ENCODE measurements at regions not wholly inside any gene's neighbourhood (a gene's known extent, or its start where the extent isn't known, plus 50 kb on each side); places are given as distances from the start of the nearest gene placed in this dataset.

DNA sequence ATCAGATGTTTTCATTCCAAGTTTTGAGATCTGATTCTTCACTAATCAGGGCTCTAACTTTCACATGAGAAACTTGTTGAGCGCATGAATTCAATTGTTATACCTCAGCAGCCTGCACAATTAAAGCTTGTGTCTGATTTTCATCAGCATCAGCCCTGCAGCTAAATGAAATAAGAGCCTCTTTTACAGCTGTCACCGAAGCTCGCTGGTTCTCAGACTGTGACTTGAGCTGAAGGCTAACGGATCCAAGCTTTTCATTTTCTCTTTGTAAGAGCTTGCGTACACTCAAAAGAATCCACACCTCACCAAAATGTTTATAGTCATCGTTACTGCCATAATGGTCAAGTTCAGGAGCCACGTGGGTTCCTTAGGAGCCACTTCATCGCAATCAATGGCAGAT is 65.5 kb upstream of the BEGAIN start:
- no peak overlapping the region for H3K9ac ChIP-seq (ENCODE audit: low read length)
- no peaks in the 10 kb centered on the region for H3K9me2 ChIP-seq (ENCODE audit: low read depth, low read length)
- H3K4me3 ChIP-seq (ENCODE audit: low read depth, low read length, poor library complexity, severe bottlenecking) = no peak overlapping the region
- H2AFZ ChIP-seq (ENCODE audit: low read length) = no peak overlapping the region
- peaks cover 11% of the 10 kb centered on the region for H3K4me1 ChIP-seq (ENCODE audit: insufficient read depth, low read length, severe bottlenecking)
- no peak overlapping the region for H3K27ac ChIP-seq (ENCODE audit: low read depth, low read length, poor library complexity, severe bottlenecking)
- no peak for TF ChIP-seq EZH2 (IDR thresholded peaks at IDR 0.05; ENCODE audit: borderline replicate concordance, low read length)
- TF ChIP-seq, protein P1, sequence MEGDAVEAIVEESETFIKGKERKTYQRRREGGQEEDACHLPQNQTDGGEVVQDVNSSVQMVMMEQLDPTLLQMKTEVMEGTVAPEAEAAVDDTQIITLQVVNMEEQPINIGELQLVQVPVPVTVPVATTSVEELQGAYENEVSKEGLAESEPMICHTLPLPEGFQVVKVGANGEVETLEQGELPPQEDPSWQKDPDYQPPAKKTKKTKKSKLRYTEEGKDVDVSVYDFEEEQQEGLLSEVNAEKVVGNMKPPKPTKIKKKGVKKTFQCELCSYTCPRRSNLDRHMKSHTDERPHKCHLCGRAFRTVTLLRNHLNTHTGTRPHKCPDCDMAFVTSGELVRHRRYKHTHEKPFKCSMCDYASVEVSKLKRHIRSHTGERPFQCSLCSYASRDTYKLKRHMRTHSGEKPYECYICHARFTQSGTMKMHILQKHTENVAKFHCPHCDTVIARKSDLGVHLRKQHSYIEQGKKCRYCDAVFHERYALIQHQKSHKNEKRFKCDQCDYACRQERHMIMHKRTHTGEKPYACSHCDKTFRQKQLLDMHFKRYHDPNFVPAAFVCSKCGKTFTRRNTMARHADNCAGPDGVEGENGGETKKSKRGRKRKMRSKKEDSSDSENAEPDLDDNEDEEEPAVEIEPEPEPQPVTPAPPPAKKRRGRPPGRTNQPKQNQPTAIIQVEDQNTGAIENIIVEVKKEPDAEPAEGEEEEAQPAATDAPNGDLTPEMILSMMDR (IDR thresholded peaks at IDR 0.05; ENCODE audit: low read length) = no peak
- H3K4me2 ChIP-seq (ENCODE audit: low read length) = no peak overlapping the region
- H4K20me1 ChIP-seq (ENCODE audit: insufficient read depth, low read length) = no peaks in the 10 kb centered on the region
- no peaks in the 10 kb centered on the region for H3K36me3 ChIP-seq (ENCODE audit: insufficient read depth, low read length)
- no peaks in the 10 kb centered on the region for H3F3A ChIP-seq (ENCODE audit: insufficient read depth, low read length)
- no peaks in the 10 kb centered on the region for H3K27me3 ChIP-seq (ENCODE audit: insufficient read depth, low read length)
- H3K79me2 ChIP-seq (ENCODE audit: insufficient read depth, low read length) = no peaks in the 10 kb centered on the region
- H3K9me3 ChIP-seq (ENCODE audit: low read length) = no peaks in the 10 kb centered on the region

DNA sequence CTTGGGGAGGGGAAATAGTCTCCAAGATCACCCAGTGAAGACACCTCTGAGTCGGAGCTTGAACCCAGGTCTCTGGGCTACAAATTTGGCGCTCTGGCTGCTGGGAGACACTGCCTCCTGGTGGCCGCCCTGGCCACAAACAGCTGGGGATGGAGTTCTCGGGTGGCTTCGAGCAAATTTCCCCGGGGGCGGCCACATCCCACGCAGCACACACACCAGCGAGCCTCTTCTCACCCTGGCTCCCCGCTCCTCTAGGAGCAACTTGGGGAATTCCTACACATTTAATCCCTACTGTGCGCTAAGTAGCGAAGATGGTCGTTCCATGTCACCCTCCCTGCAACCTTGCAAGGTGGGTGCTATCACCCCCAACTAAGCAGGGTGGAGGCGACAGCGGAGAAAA is 66.2 kb upstream of the BEGAIN start:
- Histone ChIP-seq H3K27me3 (ENCODE audit: insufficient read depth, low read length) (no peaks in the 10 kb centered on the region), H3K9me2 (ENCODE audit: low read depth, low read length) (no peaks in the 10 kb centered on the region), H4K20me1 (ENCODE audit: insufficient read depth, low read length) (no peaks in the 10 kb centered on the region), H3K27ac (ENCODE audit: low read depth, low read length, poor library complexity, severe bottlenecking) (no peak overlapping the region), H3K4me2 (ENCODE audit: low read length) (no peak overlapping the region), H3K4me1 (ENCODE audit: insufficient read depth, low read length, severe bottlenecking) (peaks cover 11% of the 10 kb centered on the region), H3K9me3 (ENCODE audit: low read length) (no peaks in the 10 kb centered on the region), H3K9ac (ENCODE audit: low read length) (no peak overlapping the region), H3K4me3 (ENCODE audit: low read depth, low read length, poor library complexity, severe bottlenecking) (no peak overlapping the region), H2AFZ (ENCODE audit: low read length) (no peak overlapping the region), H3K36me3 (ENCODE audit: insufficient read depth, low read length) (no peaks in the 10 kb centered on the region), H3K79me2 (ENCODE audit: insufficient read depth, low read length) (no peaks in the 10 kb centered on the region), H3F3A (ENCODE audit: insufficient read depth, low read length) (no peaks in the 10 kb centered on the region)
- no peak for TF ChIP-seq EZH2 (IDR thresholded peaks at IDR 0.05; ENCODE audit: borderline replicate concordance, low read length)
- TF ChIP-seq, protein P1 (IDR thresholded peaks at IDR 0.05; ENCODE audit: low read length) = peak; percentile 82

DNA sequence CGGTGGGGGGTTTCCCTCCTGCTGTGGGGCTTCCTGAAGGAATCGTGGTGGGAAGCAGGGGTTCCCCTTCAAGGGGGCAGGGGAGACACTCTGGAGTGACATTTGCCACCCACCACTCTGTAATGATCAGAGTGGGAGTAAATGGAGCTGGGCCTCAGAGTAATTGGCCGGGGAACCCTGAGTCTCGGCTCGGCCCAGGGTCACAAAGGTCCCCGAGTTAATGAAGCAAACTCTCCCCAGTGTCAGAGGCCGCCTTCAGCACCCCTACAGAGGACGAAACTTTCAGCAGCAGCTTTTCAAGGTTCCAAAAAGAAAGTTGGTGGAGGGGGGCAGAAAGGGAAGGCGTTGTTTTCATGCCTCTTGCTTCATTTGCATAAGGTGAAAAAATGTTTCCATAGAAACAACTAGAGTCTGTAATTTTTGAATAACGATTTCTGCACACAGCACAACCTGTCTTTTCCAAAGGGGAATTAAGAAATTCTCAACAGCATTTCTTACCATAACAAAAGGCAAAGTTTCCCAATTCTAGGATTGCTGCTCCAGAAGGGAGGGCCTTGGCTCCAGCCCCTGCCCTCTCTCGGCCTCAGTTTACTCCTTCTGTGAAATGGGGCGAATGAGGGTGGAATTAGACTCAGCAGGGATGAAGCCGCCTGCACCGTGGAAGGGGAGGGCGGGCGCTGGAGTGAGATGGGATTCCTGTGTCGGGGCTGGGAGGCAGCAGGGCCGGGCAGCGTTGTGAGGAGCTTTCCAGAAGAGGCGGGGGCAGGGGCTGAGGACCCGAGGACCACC is 67.0 kb upstream of the BEGAIN start:
- no peak overlapping the region for H3K4me3 ChIP-seq (ENCODE audit: low read depth, low read length, poor library complexity, severe bottlenecking)
- H3K9ac ChIP-seq (ENCODE audit: low read length) = no peak overlapping the region
- no peaks in the 10 kb centered on the region for H4K20me1 ChIP-seq (ENCODE audit: insufficient read depth, low read length)
- H3K27ac ChIP-seq (ENCODE audit: low read depth, low read length, poor library complexity, severe bottlenecking) = no peak overlapping the region
- no peaks in the 10 kb centered on the region for H3F3A ChIP-seq (ENCODE audit: insufficient read depth, low read length)
- no peaks in the 10 kb centered on the region for H3K9me2 ChIP-seq (ENCODE audit: low read depth, low read length)
- TF ChIP-seq, protein P1 (IDR thresholded peaks at IDR 0.05; ENCODE audit: low read length) = no peak
- no peak for TF ChIP-seq EZH2 (IDR thresholded peaks at IDR 0.05; ENCODE audit: borderline replicate concordance, low read length)
- no peaks in the 10 kb centered on the region for H3K9me3 ChIP-seq (ENCODE audit: low read length)
- H3K4me2 ChIP-seq (ENCODE audit: low read length) = no peak overlapping the region; the same call in 1 of the 2 replicates
- H3K4me1 ChIP-seq (ENCODE audit: insufficient read depth, low read length, severe bottlenecking) = peaks cover 11% of the 10 kb centered on the region
- H3K27me3 ChIP-seq (ENCODE audit: insufficient read depth, low read length) = no peaks in the 10 kb centered on the region
- no peaks in the 10 kb centered on the region for H3K79me2 ChIP-seq (ENCODE audit: insufficient read depth, low read length)
- H2AFZ ChIP-seq (ENCODE audit: low read length) = no peak overlapping the region
- no peaks in the 10 kb centered on the region for H3K36me3 ChIP-seq (ENCODE audit: insufficient read depth, low read length)
